NOMO-1 treated with dmso at 0.1 percent for 144 hours (cell line): ENCODE measurements at regions not wholly inside any gene's neighbourhood (a gene's known extent, or its start where the extent isn't known, plus 50 kb on each side); places are given as distances from the start of the nearest gene placed in this dataset.
A peak's percentile ranks its signal among the peaks of the same experiment; 100 is the strongest.

Source experiments
- DNase-seq: peaks from one replicate; lab custom pipeline; 2025; ENCODE audit not compliant: unreplicated experiment; lab: John Stamatoyannopoulos, UW

DNA sequence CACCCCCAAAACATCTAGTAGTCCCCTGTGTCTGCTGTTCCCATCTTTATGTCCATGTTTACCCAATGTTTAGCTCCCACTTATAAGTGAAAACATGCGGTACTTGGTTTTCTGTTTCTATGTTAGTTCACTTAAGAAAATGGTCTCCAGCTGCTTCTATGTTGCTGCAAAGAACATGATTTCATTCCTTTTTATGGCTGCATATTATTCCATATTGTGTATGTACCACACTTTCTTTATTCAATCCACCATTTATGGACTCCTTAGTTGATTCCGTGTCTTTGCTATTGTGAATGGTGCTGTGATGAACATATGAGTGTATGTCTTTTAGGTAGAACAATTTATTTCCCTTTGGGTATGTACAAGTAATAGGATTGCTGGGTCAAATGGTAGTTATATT, 51.2 kb downstream of the GRK7 start:
- no peak for DNase-seq

DNA sequence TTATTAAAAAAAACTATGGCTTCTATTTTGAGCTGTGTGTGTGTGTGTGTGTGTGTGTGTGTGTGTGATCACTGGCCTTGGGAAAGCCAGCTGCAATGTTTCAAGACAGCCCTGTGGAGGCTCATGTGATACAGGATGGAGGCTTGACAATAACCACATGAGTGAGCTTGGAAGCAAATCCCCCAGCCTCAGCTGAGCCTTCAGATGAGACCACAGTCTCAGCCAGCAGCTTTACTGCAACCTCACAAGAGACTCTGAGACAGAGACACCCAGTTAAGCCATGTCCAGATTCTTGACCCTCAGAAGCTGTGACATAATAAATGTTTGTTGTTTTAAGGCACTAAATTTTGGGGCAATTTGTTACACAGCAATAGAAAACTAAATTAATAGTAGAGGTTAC, 52.5 kb downstream of the GRK7 start:
- no peak for DNase-seq

- DNase-seq, result peak; percentile 17
Observed at GRCh38 chr3:141816958-141817357, 53.8 kb downstream of the GRK7 start.

DNA sequence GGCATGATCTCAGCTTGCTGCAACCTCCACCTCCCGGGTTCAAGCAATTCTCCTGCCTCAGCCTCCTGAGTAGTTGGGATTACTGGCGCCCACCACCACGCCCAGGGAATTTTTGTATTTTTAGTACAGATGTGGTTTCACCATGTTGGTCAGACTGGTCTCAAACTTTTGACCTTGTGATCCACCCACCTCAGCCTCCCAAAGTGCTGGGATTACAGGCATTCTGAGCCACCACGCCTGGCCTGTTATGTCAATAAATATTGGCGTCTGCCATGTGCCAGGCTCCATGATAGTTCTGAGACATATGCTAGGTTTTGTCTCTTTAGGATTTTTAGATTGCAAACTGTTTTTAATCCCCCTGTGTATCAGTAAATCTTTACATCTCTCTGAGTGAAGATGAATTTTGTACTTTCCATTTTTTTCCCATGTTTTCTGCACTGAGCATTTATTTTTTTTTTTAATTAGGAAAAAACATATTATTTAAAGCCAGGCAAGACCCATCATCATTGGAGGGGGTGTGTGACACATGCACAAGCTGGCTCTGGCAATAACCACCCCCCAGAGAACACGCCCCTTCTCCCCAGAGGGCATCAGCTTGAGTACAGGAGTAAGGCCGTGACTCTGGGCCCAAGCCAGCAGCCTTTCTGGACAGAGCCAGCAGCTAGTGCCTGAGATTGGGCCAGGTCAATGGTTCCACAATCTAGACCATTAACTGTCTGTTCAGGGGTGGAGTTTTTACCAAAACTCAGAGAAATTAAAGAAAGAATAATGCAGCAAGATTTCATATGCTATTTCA, 51.0 kb upstream of the ATP1B3 start:
- DNase-seq, result no peak
